ENCODE measurements at regions not wholly inside any gene's neighbourhood (a gene's known extent, or its start where the extent isn't known, plus 50 kb on each side); places are given as distances from the start of the nearest gene placed in this dataset.

- no peak for ATAC-seq
- DNase-seq = no peak
Measured at GRCh38 chr10:129334266-129334665, 132.8 kb upstream of the MGMT start.

- ATAC-seq (no peak), DNase-seq (no peak)
Measured at GRCh38 chr10:129335396-129335795, 131.6 kb upstream of the MGMT start.

GRCh38 chr10:129335942-129336341 is 131.1 kb upstream of the MGMT start:
- ATAC-seq = no peak
- no peak for DNase-seq

GRCh38 chr10:129339191-129339590 is 127.8 kb upstream of the MGMT start:
- DNase-seq (no peak), ATAC-seq (no peak)

- no peak for DNase-seq
- no peak for ATAC-seq
Measured at GRCh38 chr10:129339841-129340240, 127.2 kb upstream of the MGMT start.

- DNase-seq = no peak
- no peak for ATAC-seq
Measured at GRCh38 chr10:129341087-129341486, 126.0 kb upstream of the MGMT start.

GRCh38 chr10:129342385-129342784 is 124.7 kb upstream of the MGMT start:
- no peak for ATAC-seq

GRCh38 chr10:129343141-129343540 is 123.9 kb upstream of the MGMT start:
- ATAC-seq = no peak
- no peak for DNase-seq

More at GRCh38 chr10:129342385-129342784, 124.7 kb upstream of the MGMT start:
- no peak for DNase-seq

- DNase-seq (no peak), ATAC-seq (no peak)
Measured at GRCh38 chr10:129344103-129344502, 122.9 kb upstream of the MGMT start.

GRCh38 chr10:129344731-129345355 is 122.2 kb upstream of the MGMT start:
- ATAC-seq (no peak), DNase-seq (no peak)

GRCh38 chr10:129345763-129346162 is 121.3 kb upstream of the MGMT start:
- ATAC-seq = no peak
- no peak for DNase-seq

- ATAC-seq (no peak), DNase-seq (no peak)
Measured at GRCh38 chr10:129350690-129351089, 116.4 kb upstream of the MGMT start.

GRCh38 chr10:129353101-129353500 is 113.9 kb upstream of the MGMT start:
- ATAC-seq (no peak), DNase-seq (no peak)

- ATAC-seq = no peak
- DNase-seq = no peak
Measured at GRCh38 chr10:129360046-129360445, 107.0 kb upstream of the MGMT start.

- ATAC-seq (no peak), DNase-seq (no peak)
Measured at GRCh38 chr10:129361676-129362376, 105.2 kb upstream of the MGMT start.

GRCh38 chr10:129364949-129365348 is 102.1 kb upstream of the MGMT start:
- ATAC-seq (no peak), DNase-seq (no peak)

GRCh38 chr10:129365767-129366402 is 101.2 kb upstream of the MGMT start:
- ATAC-seq (no peak), DNase-seq (peak; percentile 7)

GRCh38 chr10:129366450-129366849 is 100.6 kb upstream of the MGMT start:
- DNase-seq (no peak), ATAC-seq (no peak)

GRCh38 chr10:129369566-129369965 is 97.5 kb upstream of the MGMT start:
- no peak for DNase-seq
- no peak for ATAC-seq

- no peak for ATAC-seq
Measured at GRCh38 chr10:129371541-129371940, 95.5 kb upstream of the MGMT start.

GRCh38 chr10:129372172-129372571 is 94.9 kb upstream of the MGMT start:
- DNase-seq = no peak
- no peak for ATAC-seq

More at GRCh38 chr10:129371541-129371940, 95.5 kb upstream of the MGMT start:
- no peak for DNase-seq

GRCh38 chr10:129373231-129373630 is 93.8 kb upstream of the MGMT start:
- no peak for ATAC-seq

GRCh38 chr10:129373718-129374117 is 93.3 kb upstream of the MGMT start:
- no peak for DNase-seq
- no peak for ATAC-seq

More at GRCh38 chr10:129373231-129373630, 93.8 kb upstream of the MGMT start:
- DNase-seq = no peak

All from stimulated activated naive CD8-positive, alpha-beta T cell treated with anti-CD3 and anti-CD28 coated beads, Interleukin-15, Interleukin-2, amounts not matched to agents 100 U/mL and 50 U/mL, for 24 hours (primary cell).